Stimulated activated CD4-positive, alpha-beta T cell treated with anti-CD3 and anti-CD28 coated beads, TNF-alpha, amount 100 ng/mL, for 4 hours (primary cell): ENCODE measurements at regions not wholly inside any gene's neighbourhood (a gene's known extent, or its start where the extent isn't known, plus 50 kb on each side); places are given as distances from the start of the nearest gene placed in this dataset.
"Not testable (repeated sequence)": the region's sequence is repeated elsewhere in the genome, so short reads cannot be mapped to it uniquely, and the experiment has no call there.

Experiments used
- DNase-seq, 3 experiments: peaks; one replicate each; pipeline ENCODE4 v3.0.0-alpha.2; 2020; ENCODE audit warnings: low read depth in 3 of 3

GRCh38 chr12:46670636-46671035 lies 155.2 kb downstream of the SLC38A4 start:
- no peak for DNase-seq

DNA sequence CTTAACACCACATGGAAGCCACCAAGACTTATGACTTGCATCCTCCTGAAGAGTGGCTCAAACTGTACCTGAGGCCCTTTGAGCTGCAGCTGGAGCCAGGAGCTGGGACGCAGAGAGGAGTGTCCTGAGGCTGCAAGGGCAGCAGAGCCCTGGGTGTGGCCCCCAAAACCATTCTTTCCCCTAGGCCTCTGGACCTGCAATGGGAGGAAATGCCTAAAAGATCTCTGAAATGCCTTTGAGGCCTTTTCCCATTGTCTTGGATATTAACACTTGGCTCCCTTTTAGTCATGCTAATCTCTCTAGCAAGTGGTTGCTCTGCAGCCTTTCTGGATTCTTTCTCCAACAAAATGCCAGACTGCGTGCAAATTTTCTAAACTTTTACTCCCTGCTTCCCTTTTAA lies 156.1 kb downstream of the SLC38A4 start:
- no peak for DNase-seq

GRCh38 chr12:46667551-46667950 lies 158.2 kb downstream of the SLC38A4 start:
- DNase-seq = no peak

DNA sequence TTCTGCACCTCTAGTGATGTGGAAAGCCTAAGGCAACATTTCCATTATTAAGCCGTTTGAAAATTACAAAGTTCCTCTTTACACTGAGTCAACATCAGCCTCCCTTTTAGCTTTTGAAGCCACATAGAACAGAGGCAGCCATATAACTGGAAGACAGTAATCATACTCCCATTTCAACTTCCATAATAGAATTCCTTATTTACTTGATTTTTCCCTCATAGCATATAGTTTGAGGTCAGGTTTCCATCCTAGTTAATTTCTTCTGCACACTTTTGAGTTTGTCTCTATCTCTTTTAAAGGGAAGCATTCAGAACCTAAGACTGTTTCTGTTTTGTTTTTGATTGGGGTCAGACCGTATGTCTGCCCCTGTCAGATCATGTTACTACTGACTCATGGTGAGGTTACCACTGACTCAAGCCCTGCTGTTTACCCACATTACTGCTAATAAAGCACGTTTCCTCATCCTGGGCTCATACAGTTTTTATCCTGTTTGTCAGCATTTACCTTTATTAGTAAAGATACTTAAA lies 161.0 kb downstream of the SLC38A4 start:
- DNase-seq = no peak

DNA sequence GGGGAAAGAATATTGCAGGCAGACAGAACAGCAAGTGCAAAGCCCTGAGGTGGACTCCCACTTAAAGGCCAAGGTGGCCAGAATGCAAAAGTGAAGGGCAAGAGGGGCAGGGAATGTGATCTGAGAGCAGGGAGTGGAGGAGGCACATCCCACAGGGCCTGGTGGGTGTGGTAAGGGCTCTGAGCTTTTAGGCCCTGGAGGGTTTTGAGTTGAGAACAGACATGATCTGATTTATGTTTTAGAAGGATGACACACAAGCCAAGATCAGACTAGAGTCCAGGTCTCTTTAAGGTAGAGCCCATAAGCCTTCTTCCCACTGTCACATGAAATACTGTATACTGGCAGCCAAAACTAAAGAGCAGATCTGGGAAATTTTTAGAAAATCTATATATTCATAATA lies 162.5 kb downstream of the SLC38A4 start:
- DNase-seq = no peak

GRCh38 chr12:46661110-46661845 lies 164.5 kb downstream of the SLC38A4 start:
- DNase-seq = no peak

- DNase-seq = no peak
Measured at GRCh38 chr12:46660719-46661109, 165.1 kb downstream of the SLC38A4 start.

GRCh38 chr12:46660276-46660675 lies 165.5 kb downstream of the SLC38A4 start:
- no peak for DNase-seq

GRCh38 chr12:46659824-46660223 lies 166.0 kb downstream of the SLC38A4 start:
- no peak for DNase-seq

GRCh38 chr12:46659032-46659650 lies 166.7 kb downstream of the SLC38A4 start:
- no peak for DNase-seq

DNA sequence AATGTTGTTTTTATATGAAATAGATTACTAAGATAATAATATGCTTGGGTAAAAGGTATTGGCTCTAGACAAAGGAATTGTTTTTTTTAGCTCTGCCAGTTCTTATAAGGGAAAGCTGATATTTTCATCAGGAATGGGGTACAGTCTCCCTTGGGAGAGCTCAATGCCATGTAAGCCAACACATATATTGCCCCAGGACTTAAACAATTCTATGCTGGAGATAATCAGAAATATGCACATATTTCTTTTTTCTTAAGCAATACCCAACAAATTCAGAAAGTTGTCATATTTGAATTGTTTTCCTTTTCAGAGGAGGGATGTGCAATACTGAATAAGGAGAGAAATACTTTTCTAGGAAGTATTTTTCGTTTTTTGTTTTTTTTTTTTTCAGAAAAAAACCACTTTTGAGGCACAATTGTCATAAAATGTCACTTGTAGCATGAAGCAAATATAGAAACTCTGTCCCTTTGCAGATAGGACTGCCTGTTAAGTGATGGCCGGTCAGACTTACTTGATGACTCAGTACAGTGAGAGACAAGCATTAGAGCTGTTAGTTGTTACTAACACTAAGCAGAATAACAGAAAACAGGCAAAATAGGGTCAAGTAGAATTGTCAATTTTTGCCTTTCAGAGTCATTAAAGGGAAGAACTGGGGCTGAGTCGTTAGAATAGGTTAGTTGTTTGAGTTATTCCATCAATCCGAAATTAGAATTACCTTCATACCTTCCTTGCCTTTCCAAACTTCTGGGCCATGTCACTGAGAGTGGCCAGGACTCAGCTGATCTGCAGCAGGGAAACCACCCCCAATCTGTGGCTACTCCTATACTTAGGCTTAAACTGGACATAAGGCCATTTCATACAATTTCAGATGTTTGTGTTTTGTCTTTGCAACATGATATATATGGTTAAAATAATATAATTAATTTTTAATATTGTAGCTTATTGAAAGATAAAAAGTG lies 168.1 kb downstream of the SLC38A4 start:
- no peak for DNase-seq

DNA sequence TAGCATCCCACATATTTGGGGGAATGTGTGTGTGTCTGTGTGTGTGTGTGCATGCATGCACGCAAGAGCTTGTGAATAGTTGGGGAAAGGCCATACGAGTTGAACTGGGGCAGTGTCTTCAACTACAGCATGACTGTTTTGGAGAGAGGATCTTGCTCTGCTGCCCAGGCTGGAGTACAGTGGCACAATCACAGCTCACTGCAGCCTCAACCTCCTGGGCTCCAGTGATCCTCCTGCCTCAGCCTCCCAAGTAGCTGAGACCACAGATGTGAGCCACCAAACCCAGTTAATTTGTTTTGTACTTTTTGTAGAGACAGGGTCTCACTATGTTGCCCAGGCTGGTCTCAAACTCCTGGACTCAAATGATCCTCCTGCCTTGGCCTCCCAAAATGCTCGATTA lies 169.8 kb downstream of the SLC38A4 start:
- DNase-seq = not testable (repeated sequence)

DNA sequence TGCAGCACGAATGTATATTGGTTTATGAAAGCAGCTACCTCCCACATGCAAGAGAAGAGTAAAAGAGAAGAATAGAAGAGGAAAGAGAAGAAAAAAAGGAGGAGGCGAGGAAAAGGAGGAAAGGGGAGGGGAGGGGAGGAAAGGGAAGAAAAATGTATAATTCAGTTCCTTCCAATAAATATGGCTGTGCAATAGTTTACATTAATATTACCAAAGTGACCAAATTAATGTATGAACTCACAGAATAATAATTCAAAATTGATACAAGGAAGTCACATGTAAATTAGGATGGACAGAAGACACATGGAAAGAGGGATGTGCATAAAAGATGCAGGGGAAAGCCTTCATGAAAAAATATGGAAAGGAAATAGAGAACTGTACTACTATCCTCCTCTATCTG lies 172.5 kb downstream of the SLC38A4 start:
- no peak for DNase-seq

- DNase-seq = no peak
Measured at GRCh38 chr12:46652692-46653091, 173.1 kb downstream of the SLC38A4 start.

DNA sequence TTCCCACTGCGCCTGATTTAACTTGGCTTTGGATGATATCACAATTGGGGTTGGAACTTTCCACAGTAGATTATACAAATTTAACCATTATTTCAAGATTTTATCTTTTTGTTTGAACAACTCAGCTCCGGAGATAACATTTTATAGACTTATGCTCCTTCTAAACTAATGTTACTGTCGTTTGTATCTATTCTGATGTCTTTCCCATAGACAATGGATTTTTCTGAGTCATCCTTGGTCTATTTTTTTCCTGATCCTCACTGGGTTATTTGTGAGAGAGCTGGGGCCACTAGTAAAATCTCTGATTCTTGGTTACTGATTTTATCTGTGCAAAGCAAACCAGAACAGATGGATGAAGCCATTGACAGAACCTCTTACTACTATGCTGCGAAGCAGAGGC lies 175.1 kb downstream of the SLC38A4 start:
- no peak for DNase-seq

- DNase-seq = no peak
Measured at GRCh38 chr12:46649433-46649832, 176.4 kb downstream of the SLC38A4 start.

DNA sequence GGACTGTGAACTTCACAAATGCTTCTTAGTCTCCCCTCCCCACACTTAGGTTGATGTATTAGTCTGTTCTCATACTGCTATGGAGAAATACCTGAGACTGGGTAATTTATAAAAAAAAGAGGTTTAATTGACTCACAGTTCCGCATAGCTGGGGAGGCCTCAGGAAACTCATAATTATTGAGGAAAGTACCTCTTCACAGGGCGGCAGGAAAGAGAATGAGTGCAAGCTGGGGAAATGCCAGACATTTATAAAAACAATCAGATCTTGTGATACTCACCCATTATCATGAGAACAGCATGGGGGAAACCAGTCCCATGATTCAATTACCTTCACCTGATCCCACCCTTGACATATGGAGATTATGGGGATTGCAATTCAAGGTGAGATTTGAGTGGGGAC lies 178.8 kb downstream of the SLC38A4 start:
- DNase-seq = no peak

DNA sequence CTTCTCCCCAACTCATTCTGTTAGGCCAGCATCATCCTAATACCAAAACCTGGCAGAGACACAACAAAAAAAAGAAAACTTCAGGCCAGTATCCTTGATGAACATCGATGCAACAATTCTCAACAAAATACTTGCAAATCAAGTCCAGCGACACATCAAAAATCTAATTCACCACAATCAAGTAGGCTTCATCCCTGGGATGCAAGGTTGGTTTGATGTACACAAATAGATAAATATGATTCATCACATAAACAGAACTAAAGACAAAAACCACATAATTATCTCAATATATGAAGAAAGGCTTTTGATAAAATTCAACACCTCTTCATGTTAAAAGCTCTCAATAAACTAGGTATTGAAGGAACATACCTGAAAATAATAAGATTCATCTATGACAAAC lies 184.1 kb downstream of the SLC38A4 start:
- not testable (repeated sequence) for DNase-seq

- DNase-seq = no peak
Measured at GRCh38 chr12:46635818-46636217, 190.0 kb downstream of the SLC38A4 start.

DNA sequence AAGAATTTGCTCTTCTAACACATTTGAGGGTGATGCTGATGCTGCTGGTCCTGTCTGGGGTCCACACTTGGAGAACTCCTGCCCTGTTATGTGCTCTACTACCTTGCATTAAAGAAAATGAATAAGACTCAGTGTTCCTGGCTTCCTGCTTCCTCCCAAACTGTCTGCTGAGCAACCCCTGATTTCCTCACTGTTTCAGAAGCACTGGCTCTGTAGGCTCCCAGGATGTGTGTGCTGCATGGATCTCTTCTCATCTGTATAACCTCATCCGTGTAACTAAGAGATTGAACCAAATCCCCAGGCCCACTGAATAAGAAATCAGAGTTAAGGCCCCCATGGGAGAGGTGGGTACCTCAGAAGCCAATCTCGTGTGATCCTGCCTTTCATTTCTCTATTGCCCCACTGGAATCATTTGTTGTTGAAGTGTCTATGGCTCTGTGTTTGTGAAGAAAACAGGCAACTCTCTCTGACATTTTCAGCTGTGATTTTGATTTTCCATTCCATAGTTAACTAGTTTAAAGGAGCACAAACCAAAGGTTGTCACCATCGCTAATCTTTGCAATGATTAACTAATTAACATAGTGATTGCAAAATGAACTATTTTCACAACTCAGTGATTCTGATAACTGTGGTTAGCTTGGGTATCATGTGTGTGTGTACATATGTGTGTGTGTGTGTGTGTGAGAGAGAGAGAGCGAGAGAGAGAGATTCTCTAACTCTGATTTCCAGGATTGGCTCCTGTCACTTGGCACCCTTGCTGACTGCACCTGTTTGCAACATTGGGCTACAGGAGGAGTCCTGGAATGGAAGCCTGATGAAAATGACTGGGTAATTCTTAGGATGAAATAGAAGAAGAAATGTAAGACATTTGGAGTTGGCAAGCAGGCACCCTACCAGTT lies 196.2 kb downstream of the SLC38A4 start:
- DNase-seq = no peak

DNA sequence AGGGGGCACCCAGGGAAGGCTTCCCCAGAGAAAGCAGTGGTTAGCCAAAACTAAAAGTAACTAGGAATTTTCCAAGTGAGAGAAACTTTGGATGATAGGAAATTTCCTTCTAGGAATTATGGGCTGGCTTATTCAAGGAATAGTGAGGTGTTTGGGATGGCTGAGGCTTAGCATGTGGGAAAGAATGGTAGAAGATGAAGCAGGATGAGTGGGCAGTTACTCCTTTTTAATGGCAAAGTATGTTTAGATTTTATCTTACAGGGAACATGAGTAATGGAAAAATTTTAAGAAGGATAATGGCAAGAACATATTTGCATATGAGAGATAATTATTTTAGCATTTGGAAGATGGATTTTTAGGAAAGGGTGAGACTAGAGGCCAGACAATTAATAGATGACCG lies 197.6 kb downstream of the SLC38A4 start:
- DNase-seq = no peak
